ENCODE measurements at regions not wholly inside any gene's neighbourhood (a gene's known extent, or its start where the extent isn't known, plus 50 kb on each side); places are given as distances from the start of the nearest gene placed in this dataset.

DNA sequence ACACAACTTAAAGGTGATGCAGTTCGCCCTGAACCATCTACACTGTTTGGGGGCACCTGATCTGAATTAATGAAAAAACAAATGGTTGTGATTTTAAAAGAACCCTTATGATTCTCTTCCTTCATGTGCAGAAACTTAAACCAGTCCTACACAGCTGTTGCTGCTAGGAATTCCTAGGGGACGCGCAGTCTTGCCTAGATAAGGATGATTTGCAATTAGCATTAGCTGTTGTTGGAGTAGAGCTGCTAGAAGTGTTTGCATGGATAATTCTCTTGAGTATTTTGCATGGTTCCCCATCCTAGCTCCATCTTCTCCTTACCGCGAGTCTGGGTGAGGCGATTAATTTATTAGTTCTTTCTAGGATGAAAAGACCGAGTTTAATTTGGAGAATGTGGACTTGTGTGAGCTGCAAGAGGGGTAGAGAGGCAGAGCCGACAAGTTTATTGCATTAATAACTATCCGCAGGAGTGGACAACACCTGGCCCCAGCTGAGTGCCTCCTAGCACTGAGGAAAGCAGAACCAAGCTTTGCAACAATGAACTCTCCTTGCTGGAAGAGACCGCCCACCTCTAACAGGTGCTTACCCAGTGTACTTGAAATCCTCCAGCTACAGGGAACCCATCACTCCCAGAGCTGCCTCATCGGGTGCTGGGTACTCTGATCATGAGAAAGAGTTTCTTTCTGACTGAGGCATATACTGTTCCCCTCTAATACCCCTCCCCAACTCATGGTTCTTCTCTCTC is 75.0 kb upstream of the WNT7A start:
- H3K4me1 ChIP-seq (ENCODE audit: control insufficient read depth, insufficient read depth, low read length), result no peaks in the 10 kb centered on the region
- DNase-seq (ENCODE audit: low read depth), result no peak
- no peaks in the 10 kb centered on the region for H3K9me3 ChIP-seq (ENCODE audit: control insufficient read depth, low read length)
- H3K27me3 ChIP-seq (replicated peaks; ENCODE audit: control insufficient read depth, insufficient read depth, low read length), result no peaks in the 10 kb centered on the region
- no peak overlapping the region for H3K9ac ChIP-seq (ENCODE audit: low read length)
- no peaks in the 10 kb centered on the region for H3K36me3 ChIP-seq (ENCODE audit: control insufficient read depth, insufficient read depth, low read length, severe bottlenecking)
- no peak overlapping the region for H3K4me3 ChIP-seq (ENCODE audit: low read length)

- Histone ChIP-seq H3K9ac (ENCODE audit: low read length) (no peak overlapping the region), H3K36me3 (ENCODE audit: control insufficient read depth, insufficient read depth, low read length, severe bottlenecking) (no peaks in the 10 kb centered on the region), H3K4me3 (ENCODE audit: low read length) (no peak overlapping the region), H3K9me3 (ENCODE audit: control insufficient read depth, low read length) (no peaks in the 10 kb centered on the region), H3K4me1 (ENCODE audit: control insufficient read depth, insufficient read depth, low read length) (no peaks in the 10 kb centered on the region), H3K27me3 (replicated peaks; ENCODE audit: control insufficient read depth, insufficient read depth, low read length) (no peaks in the 10 kb centered on the region)
- no peak for DNase-seq (ENCODE audit: low read depth)
Measured at GRCh38 chr3:13954266-13954665, 74.4 kb upstream of the WNT7A start.

- no peak for DNase-seq (ENCODE audit: low read depth)
Measured at GRCh38 chr3:13951184-13951583, 71.3 kb upstream of the WNT7A start.

GRCh38 chr3:13950042-13950441 is 70.2 kb upstream of the WNT7A start:
- H3K36me3 ChIP-seq (ENCODE audit: control insufficient read depth, insufficient read depth, low read length, severe bottlenecking), result no peaks in the 10 kb centered on the region
- H3K4me3 ChIP-seq (ENCODE audit: low read length), result no peak overlapping the region
- H3K9me3 ChIP-seq (ENCODE audit: control insufficient read depth, low read length), result peaks cover 4% of the 10 kb centered on the region
- no peaks in the 10 kb centered on the region for H3K4me1 ChIP-seq (ENCODE audit: control insufficient read depth, insufficient read depth, low read length)
- H3K9ac ChIP-seq (ENCODE audit: low read length), result no peak overlapping the region
- DNase-seq (ENCODE audit: low read depth), result no peak
- H3K27me3 ChIP-seq (replicated peaks; ENCODE audit: control insufficient read depth, insufficient read depth, low read length), result no peaks in the 10 kb centered on the region

More at GRCh38 chr3:13951184-13951583, 71.3 kb upstream of the WNT7A start:
- no peak overlapping the region for H3K4me3 ChIP-seq (ENCODE audit: low read length)
- H3K36me3 ChIP-seq (ENCODE audit: control insufficient read depth, insufficient read depth, low read length, severe bottlenecking), result no peaks in the 10 kb centered on the region
- H3K4me1 ChIP-seq (ENCODE audit: control insufficient read depth, insufficient read depth, low read length), result no peaks in the 10 kb centered on the region
- peaks cover 4% of the 10 kb centered on the region for H3K9me3 ChIP-seq (ENCODE audit: control insufficient read depth, low read length)
- H3K9ac ChIP-seq (ENCODE audit: low read length), result no peak overlapping the region
- no peaks in the 10 kb centered on the region for H3K27me3 ChIP-seq (replicated peaks; ENCODE audit: control insufficient read depth, insufficient read depth, low read length)

DNA sequence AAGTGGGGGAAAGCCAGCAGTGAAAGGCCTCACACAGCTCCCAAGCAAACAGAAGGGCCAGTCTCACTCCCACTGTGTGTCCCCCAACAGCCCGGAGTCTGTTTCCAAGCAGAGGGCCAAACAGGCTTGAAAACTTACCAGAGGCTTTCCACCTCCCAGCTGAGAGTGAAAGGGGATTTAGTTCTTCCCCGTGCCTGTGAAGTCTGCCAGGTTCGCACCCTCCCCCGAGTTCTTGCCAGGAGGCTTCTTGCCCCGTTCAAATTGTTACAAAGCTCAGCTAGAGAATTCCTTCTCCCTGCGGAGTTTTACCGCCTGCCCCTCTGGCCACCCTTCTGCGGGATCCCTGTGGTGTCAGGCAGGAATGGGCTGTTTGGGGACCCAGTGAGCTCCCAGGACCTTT is 68.0 kb upstream of the WNT7A start:
- peaks cover 8% of the 10 kb centered on the region for H3K9me3 ChIP-seq (ENCODE audit: control insufficient read depth, low read length)
- no peaks in the 10 kb centered on the region for H3K27me3 ChIP-seq (replicated peaks; ENCODE audit: control insufficient read depth, insufficient read depth, low read length)
- H3K4me3 ChIP-seq (ENCODE audit: low read length), result no peak overlapping the region
- no peak for DNase-seq (ENCODE audit: low read depth)
- H3K4me1 ChIP-seq (ENCODE audit: control insufficient read depth, insufficient read depth, low read length), result no peaks in the 10 kb centered on the region
- no peaks in the 10 kb centered on the region for H3K36me3 ChIP-seq (ENCODE audit: control insufficient read depth, insufficient read depth, low read length, severe bottlenecking)
- no peak overlapping the region for H3K9ac ChIP-seq (ENCODE audit: low read length)

DNA sequence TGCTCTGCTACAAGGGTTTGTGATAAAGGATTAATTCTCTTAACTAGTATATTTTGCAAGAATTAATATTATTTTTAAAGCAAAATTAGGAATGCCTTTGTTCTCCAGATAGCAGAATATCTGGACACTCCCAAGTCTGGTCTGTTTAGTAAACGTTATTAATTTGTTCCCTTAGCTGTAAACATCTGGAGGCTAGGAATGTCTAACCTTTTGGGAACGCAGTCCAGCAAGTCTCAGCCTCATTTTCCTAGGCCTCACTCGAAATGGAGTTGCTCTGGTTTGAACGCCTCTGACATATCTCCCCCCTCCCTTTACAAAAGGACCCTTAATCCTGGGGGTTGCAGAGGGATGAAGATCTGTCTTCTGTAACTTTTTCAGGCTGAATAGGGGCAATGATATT is 59.3 kb upstream of the WNT7A start:
- Histone ChIP-seq H3K9ac (ENCODE audit: low read length) (no peak overlapping the region), H3K9me3 (ENCODE audit: control insufficient read depth, low read length) (peaks cover 4% of the 10 kb centered on the region), H3K36me3 (ENCODE audit: control insufficient read depth, insufficient read depth, low read length, severe bottlenecking) (no peaks in the 10 kb centered on the region), H3K4me3 (ENCODE audit: low read length) (no peak overlapping the region), H3K4me1 (ENCODE audit: control insufficient read depth, insufficient read depth, low read length) (no peaks in the 10 kb centered on the region), H3K27me3 (replicated peaks; ENCODE audit: control insufficient read depth, insufficient read depth, low read length) (no peaks in the 10 kb centered on the region)
- no peak for DNase-seq (ENCODE audit: low read depth)

GRCh38 chr3:13937131-13937530 is 57.3 kb upstream of the WNT7A start:
- Histone ChIP-seq H3K4me1 (ENCODE audit: control insufficient read depth, insufficient read depth, low read length) (no peaks in the 10 kb centered on the region), H3K4me3 (ENCODE audit: low read length) (no peak overlapping the region), H3K27me3 (replicated peaks; ENCODE audit: control insufficient read depth, insufficient read depth, low read length) (no peaks in the 10 kb centered on the region), H3K9ac (ENCODE audit: low read length) (no peak overlapping the region), H3K9me3 (ENCODE audit: control insufficient read depth, low read length) (no peaks in the 10 kb centered on the region), H3K36me3 (ENCODE audit: control insufficient read depth, insufficient read depth, low read length, severe bottlenecking) (no peaks in the 10 kb centered on the region)
- no peak for DNase-seq (ENCODE audit: low read depth)

DNA sequence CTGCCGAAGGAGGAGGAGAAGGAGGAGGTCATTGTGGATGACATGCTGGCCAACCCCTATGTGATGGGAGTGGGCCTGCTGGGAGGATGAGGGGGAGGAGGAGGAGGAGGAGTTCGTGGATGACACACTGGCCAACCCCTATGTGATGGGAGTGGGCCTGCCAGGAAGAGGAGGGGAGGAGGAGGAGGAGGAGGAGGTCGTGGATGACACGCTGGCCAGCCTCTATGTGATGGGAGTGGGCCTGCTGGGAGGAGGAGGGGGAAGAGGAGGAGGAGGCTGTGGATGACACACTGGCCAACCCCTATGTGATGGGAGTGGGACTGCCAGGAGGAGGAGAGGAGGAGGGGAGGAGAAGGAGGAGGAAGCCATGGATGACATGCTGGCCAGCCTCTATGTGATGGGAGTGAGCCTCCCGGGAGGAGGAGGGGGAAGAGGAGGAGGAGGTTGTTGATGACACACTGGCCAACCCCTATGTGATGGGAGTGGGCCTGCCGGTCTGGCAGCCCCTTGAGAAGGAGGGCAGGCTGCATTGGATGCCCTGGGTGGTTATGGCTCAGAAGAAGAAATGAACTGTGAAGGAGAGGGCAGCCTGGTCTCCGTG is 55.7 kb upstream of the WNT7A start:
- no peak overlapping the region for H3K9ac ChIP-seq (ENCODE audit: low read length)
- no peaks in the 10 kb centered on the region for H3K36me3 ChIP-seq (ENCODE audit: control insufficient read depth, insufficient read depth, low read length, severe bottlenecking)
- no peaks in the 10 kb centered on the region for H3K27me3 ChIP-seq (replicated peaks; ENCODE audit: control insufficient read depth, insufficient read depth, low read length)
- no peak overlapping the region for H3K4me3 ChIP-seq (ENCODE audit: low read length)
- H3K9me3 ChIP-seq (ENCODE audit: control insufficient read depth, low read length), result peaks cover 3% of the 10 kb centered on the region
- H3K4me1 ChIP-seq (ENCODE audit: control insufficient read depth, insufficient read depth, low read length), result no peaks in the 10 kb centered on the region
- DNase-seq (ENCODE audit: low read depth), result no peak

DNA sequence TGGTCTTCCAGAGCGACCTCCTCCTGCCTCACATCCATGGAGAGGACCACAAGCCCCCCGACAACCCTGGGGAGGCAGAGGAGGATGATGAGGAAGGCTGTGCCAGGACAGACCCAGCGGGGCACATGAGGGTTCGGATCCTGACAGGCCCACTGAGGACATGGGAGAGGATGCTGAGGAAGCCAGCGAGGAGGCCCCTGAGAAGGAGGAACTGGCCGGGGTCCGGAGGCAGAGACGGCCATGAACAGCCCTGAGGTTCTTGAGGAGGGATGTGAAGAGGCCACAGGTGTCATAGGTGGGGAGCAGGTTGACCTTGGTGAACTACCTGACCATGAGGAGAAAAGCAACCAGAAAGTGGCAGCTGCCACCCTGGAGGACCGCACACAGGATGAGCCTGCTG is 54.9 kb upstream of the WNT7A start:
- no peaks in the 10 kb centered on the region for H3K4me1 ChIP-seq (ENCODE audit: control insufficient read depth, insufficient read depth, low read length)
- DNase-seq (ENCODE audit: low read depth), result no peak
- no peaks in the 10 kb centered on the region for H3K36me3 ChIP-seq (ENCODE audit: control insufficient read depth, insufficient read depth, low read length, severe bottlenecking)
- no peak overlapping the region for H3K9ac ChIP-seq (ENCODE audit: low read length)
- peaks cover 3% of the 10 kb centered on the region for H3K9me3 ChIP-seq (ENCODE audit: control insufficient read depth, low read length)
- no peak overlapping the region for H3K4me3 ChIP-seq (ENCODE audit: low read length)
- no peaks in the 10 kb centered on the region for H3K27me3 ChIP-seq (replicated peaks; ENCODE audit: control insufficient read depth, insufficient read depth, low read length)

DNA sequence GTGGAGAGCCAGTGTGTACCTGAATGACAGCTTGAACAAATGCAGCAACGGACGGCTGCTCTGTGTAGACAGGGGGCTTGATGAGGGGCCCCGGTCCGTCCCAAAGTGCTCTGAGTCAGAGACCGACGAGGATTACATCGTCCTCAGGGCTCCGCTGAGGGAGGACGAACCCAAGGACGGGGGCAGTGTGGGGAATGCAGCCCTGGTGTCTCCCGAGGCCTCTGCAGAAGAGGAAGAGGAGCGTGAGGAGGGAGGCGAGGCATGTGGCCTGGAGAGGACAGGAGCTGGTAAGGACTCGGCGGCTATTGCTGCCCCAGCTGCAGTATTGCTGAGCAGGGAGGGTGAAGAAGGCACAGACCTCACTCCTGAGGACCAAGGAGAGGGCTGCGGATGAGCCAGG is 54.4 kb upstream of the WNT7A start:
- DNase-seq (ENCODE audit: low read depth), result no peak
- no peak overlapping the region for H3K4me3 ChIP-seq (ENCODE audit: low read length)
- H3K4me1 ChIP-seq (ENCODE audit: control insufficient read depth, insufficient read depth, low read length), result no peaks in the 10 kb centered on the region
- no peaks in the 10 kb centered on the region for H3K27me3 ChIP-seq (replicated peaks; ENCODE audit: control insufficient read depth, insufficient read depth, low read length)
- H3K9me3 ChIP-seq (ENCODE audit: control insufficient read depth, low read length), result peaks cover 3% of the 10 kb centered on the region
- no peaks in the 10 kb centered on the region for H3K36me3 ChIP-seq (ENCODE audit: control insufficient read depth, insufficient read depth, low read length, severe bottlenecking)
- no peak overlapping the region for H3K9ac ChIP-seq (ENCODE audit: low read length)

DNA sequence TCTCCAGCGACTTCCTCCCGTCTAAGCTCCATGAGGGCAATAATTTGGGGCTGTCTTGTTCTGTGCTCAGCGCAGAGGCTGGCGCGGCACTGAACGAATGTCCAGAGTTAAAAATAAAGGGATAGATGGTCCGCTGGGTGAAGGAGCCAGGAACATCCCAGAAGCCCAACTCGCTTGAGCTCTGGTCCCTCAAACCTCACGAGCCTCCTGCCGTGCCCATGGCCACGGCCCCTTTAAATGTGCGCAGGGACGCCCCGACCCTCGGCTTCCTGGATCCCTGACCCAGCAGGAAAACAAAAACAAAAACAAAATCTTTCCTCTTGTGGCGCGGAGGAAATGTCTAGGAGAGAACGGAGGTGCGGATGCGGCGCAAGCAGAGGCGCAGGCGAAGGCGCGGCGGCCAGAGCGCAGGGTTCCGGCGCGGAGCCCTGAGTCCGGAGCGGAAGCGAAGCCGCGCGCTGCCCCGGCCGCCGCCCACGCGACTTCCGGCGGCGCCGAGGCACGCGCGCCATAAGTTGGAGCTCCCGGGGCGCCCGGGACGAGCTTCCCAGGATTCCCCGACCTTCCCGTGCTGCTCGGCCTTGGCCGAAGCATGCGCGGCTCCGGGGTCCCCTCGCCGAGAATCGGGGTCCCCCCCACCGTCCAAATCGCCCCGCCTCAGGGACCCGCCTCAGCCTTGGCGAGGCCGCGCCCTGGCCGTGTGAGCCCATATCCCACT is 52.9 kb upstream of the WNT7A start:
- Histone ChIP-seq H3K36me3 (ENCODE audit: control insufficient read depth, insufficient read depth, low read length, severe bottlenecking) (no peaks in the 10 kb centered on the region), H3K9me3 (ENCODE audit: control insufficient read depth, low read length) (peaks cover 3% of the 10 kb centered on the region), H3K4me3 (ENCODE audit: low read length) (peak overlapping the region; percentile 73), H3K4me1 (ENCODE audit: control insufficient read depth, insufficient read depth, low read length) (no peaks in the 10 kb centered on the region), H3K27me3 (replicated peaks; ENCODE audit: control insufficient read depth, insufficient read depth, low read length) (no peaks in the 10 kb centered on the region), H3K9ac (ENCODE audit: low read length) (no peak overlapping the region)
- DNase-seq (ENCODE audit: low read depth), result no peak
